DND-41 (cell line): ENCODE measurements at regions not wholly inside any gene's neighbourhood (a gene's known extent, or its start where the extent isn't known, plus 50 kb on each side); places are given as distances from the start of the nearest gene placed in this dataset.

Experiments
- ATAC-seq: fragments of 200-7000 bp; cut with Tn5 transposase; 3 replicates; pipeline ENCODE4 v1.9.1; 2021; ENCODE audit warnings: low read depth; ENCODE audit not compliant: insufficient read depth
- DNase-seq: peaks from one replicate; pipeline ENCODE4 v3.0.0-alpha.2; 2020
- H2AFZ ChIP-seq: 2 replicates; pipeline ENCODE4 v1.6.0; 2012; ENCODE audit warnings: low read depth, low read length
- H3K27ac ChIP-seq: 2 replicates; pipeline ENCODE4 v1.5.1; 2012; ENCODE audit warnings: low read length, inconsistent platforms
- H3K27me3 ChIP-seq: fragments of 200-600 bp; sonication (generic); 2 replicates; pipeline ENCODE4 v1.6.0; 2012; ENCODE audit warnings: low read length, mild to moderate bottlenecking, inconsistent platforms; ENCODE audit not compliant: insufficient read depth, poor library complexity
- H3K36me3 ChIP-seq: 2 replicates; pipeline ENCODE4 v1.5.1; 2012; ENCODE audit warnings: low read length, inconsistent platforms; ENCODE audit not compliant: insufficient read depth
- H3K4me1 ChIP-seq: 2 replicates; pipeline ENCODE4 v1.5.1; 2012; ENCODE audit warnings: mild to moderate bottlenecking, low read length; ENCODE audit not compliant: insufficient read depth
- H3K4me2 ChIP-seq: 2 replicates; pipeline ENCODE4 v1.6.0; 2012; ENCODE audit warnings: mild to moderate bottlenecking, moderate library complexity, low read length, inconsistent platforms; ENCODE audit not compliant: insufficient read depth
- H3K4me3 ChIP-seq, 2 experiments: fragments of 200-600 bp in 1 of 2; shearing (Covaris generic) in 1 of 2; 2 replicates each; pipeline ENCODE4 v1.5.1; 2012 to 2016; ENCODE audit warnings: inconsistent platforms in 2 of 2, low read length in 2 of 2, mild to moderate bottlenecking in 2 of 2, low read depth in 1 of 2, moderate library complexity in 1 of 2
- H3K79me2 ChIP-seq: 2 replicates; pipeline ENCODE4 v1.6.0; 2012; ENCODE audit warnings: low read length, inconsistent platforms; ENCODE audit not compliant: insufficient read depth
- H3K9ac ChIP-seq: 2 replicates; pipeline ENCODE4 v1.6.0; 2012; ENCODE audit warnings: low read depth, mild to moderate bottlenecking, inconsistent platforms, low read length, moderate library complexity
- H3K9me3 ChIP-seq: 2 replicates; pipeline ENCODE4 v1.5.1; 2012; ENCODE audit warnings: low read length, moderate library complexity, mild to moderate bottlenecking, inconsistent platforms; ENCODE audit not compliant: insufficient read depth, severe bottlenecking
- H4K20me1 ChIP-seq: 2 replicates; pipeline ENCODE4 v1.6.0; 2012; ENCODE audit warnings: low read length; ENCODE audit not compliant: insufficient read depth
- EZH2 ChIP-seq: IDR thresholded peaks from 3 replicates; pipeline ENCODE4 v1.6.1; 2012; ENCODE audit warnings: borderline replicate concordance, low read depth, mild to moderate bottlenecking, moderate library complexity, low read length, inconsistent platforms; ENCODE audit not compliant: severe bottlenecking
- TF ChIP-seq, protein P1 (sequence below): IDR thresholded peaks from 2 replicates; pipeline ENCODE4 v1.5.1; 2012; ENCODE audit warnings: borderline replicate concordance, low read length, moderate library complexity, mild to moderate bottlenecking; ENCODE audit not compliant: poor library complexity, severe bottlenecking; ENCODE audit errors: extremely low read depth

DNA sequence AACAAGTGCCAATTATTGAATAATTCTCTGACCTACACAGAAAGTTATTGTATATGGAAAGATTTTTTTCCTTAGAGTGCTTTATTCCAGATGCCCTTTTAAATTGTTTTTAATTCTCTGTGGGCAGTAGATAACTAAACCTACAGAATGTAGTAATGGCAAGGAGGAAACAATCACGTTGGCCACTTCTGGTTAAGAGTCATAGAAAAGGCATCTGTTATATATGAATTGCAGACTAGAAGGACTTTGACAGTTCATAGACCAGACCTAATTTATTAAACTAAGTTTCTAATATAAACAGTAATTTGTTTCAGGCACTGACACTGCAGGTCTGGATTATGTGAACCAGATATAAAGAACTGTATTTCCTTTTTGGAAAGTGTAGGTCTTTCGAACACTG, 607.5 kb downstream of the PLCL1 start:
- no peak overlapping the region for H3K9ac ChIP-seq
- no peaks in the 10 kb centered on the region for H3K4me1 ChIP-seq
- no peak overlapping the region for H2AFZ ChIP-seq
- no peaks in the 10 kb centered on the region for H3K36me3 ChIP-seq
- H4K20me1 ChIP-seq, result no peaks in the 10 kb centered on the region
- no peaks in the 10 kb centered on the region for H3K79me2 ChIP-seq
- no peak overlapping the region for H3K4me2 ChIP-seq
- H3K9me3 ChIP-seq, result no peaks in the 10 kb centered on the region
- no peaks in the 10 kb centered on the region for H3K27me3 ChIP-seq
- no peak overlapping the region for H3K27ac ChIP-seq
- ATAC-seq (no peak), DNase-seq (no peak)
- TF ChIP-seq EZH2, result no peak
- TF ChIP-seq, protein P1, sequence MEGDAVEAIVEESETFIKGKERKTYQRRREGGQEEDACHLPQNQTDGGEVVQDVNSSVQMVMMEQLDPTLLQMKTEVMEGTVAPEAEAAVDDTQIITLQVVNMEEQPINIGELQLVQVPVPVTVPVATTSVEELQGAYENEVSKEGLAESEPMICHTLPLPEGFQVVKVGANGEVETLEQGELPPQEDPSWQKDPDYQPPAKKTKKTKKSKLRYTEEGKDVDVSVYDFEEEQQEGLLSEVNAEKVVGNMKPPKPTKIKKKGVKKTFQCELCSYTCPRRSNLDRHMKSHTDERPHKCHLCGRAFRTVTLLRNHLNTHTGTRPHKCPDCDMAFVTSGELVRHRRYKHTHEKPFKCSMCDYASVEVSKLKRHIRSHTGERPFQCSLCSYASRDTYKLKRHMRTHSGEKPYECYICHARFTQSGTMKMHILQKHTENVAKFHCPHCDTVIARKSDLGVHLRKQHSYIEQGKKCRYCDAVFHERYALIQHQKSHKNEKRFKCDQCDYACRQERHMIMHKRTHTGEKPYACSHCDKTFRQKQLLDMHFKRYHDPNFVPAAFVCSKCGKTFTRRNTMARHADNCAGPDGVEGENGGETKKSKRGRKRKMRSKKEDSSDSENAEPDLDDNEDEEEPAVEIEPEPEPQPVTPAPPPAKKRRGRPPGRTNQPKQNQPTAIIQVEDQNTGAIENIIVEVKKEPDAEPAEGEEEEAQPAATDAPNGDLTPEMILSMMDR, result no peak
- no peak overlapping the region for H3K4me3 ChIP-seq

DNA sequence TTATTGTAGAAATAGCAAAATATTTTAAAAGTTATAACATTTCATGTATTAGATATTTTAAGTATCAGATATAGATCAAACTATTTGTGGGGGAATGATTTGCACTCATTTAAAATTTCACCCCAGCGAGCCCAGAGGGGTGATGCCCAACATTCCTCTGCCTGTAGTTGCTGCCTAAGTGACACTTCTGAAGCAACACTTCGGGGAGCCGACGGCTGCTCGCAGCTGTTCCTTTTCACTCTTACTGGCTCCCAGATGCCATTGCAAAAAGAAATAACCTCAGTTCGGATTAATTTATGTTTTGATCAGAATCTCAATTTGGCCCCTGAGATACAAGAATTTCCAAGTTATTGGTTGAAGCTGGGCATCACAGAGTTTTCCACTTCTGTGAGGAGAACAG, 603.8 kb downstream of the PLCL1 start:
- peaks cover 3% of the 10 kb centered on the region for H3K27me3 ChIP-seq
- no peaks in the 10 kb centered on the region for H3K4me1 ChIP-seq
- ATAC-seq, result no peak
- DNase-seq, result no peak
- no peak for TF ChIP-seq EZH2
- TF ChIP-seq, protein P1, result no peak
- H3K4me2 ChIP-seq, result no peak overlapping the region
- no peak overlapping the region for H3K27ac ChIP-seq
- H3K79me2 ChIP-seq, result no peaks in the 10 kb centered on the region
- no peak overlapping the region for H2AFZ ChIP-seq
- H3K9me3 ChIP-seq, result no peaks in the 10 kb centered on the region
- no peak overlapping the region for H3K4me3 ChIP-seq
- no peaks in the 10 kb centered on the region for H3K36me3 ChIP-seq
- no peaks in the 10 kb centered on the region for H4K20me1 ChIP-seq
- H3K9ac ChIP-seq, result no peak overlapping the region

DNA sequence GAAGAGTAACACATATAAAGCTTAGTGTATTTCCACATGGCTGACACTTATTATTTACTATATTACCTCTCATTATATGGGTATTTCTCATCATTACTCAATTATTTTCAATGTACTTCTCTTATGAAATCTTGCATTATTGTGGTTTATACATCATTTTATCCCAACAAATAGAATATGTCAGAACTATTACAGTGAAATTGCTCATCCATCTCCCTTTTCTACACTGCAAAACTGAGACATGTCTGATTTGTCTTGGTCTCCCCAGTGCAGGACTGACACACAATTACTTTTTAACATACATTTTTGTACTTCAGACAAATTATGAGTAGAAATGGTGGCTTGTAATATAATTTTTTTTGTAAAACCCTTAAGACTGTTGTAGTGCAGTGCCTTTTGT, 600.9 kb downstream of the PLCL1 start:
- ATAC-seq (no peak), DNase-seq (no peak)
- Histone ChIP-seq H2AFZ (no peak overlapping the region), H3K4me1 (no peaks in the 10 kb centered on the region), H4K20me1 (no peaks in the 10 kb centered on the region), H3K4me3 (no peak overlapping the region), H3K9me3 (no peaks in the 10 kb centered on the region), H3K79me2 (no peaks in the 10 kb centered on the region), H3K36me3 (no peaks in the 10 kb centered on the region), H3K9ac (no peak overlapping the region), H3K4me2 (no peak overlapping the region), H3K27me3 (peaks cover 3% of the 10 kb centered on the region), H3K27ac (no peak overlapping the region)
- TF ChIP-seq EZH2, result no peak
- TF ChIP-seq, protein P1, result no peak

DNA sequence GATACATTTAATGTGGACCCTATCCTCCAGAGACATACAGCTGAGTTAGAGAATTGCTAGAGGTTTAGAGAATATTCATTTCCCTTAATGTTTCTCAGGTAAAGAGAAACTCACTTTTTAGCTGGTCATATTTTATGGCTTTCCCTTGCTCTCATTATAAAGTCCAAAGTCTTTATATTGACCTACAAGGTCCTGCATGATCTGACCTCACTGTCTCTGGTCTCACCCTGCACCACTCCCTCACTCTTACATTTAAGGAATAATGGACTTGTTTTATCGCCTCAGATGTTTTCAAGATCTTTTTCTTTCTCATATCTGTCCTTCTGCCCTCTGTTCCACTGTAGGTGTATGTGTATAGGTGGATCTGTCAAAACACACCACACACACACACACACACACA, 597.3 kb downstream of the PLCL1 start:
- TF ChIP-seq EZH2, result no peak
- Histone ChIP-seq H2AFZ (no peak overlapping the region), H3K79me2 (no peaks in the 10 kb centered on the region), H3K4me1 (no peaks in the 10 kb centered on the region), H3K27me3 (peaks cover 3% of the 10 kb centered on the region), H3K36me3 (no peaks in the 10 kb centered on the region), H4K20me1 (no peaks in the 10 kb centered on the region), H3K9ac (no peak overlapping the region), H3K9me3 (no peaks in the 10 kb centered on the region), H3K27ac (no peak overlapping the region), H3K4me3 (no peak overlapping the region), H3K4me2 (no peak overlapping the region)
- DNase-seq, result no peak
- ATAC-seq, result no peak
